ENCODE measurements at regions not wholly inside any gene's neighbourhood (a gene's known extent, or its start where the extent isn't known, plus 50 kb on each side); places are given as distances from the start of the nearest gene placed in this dataset.

DNA sequence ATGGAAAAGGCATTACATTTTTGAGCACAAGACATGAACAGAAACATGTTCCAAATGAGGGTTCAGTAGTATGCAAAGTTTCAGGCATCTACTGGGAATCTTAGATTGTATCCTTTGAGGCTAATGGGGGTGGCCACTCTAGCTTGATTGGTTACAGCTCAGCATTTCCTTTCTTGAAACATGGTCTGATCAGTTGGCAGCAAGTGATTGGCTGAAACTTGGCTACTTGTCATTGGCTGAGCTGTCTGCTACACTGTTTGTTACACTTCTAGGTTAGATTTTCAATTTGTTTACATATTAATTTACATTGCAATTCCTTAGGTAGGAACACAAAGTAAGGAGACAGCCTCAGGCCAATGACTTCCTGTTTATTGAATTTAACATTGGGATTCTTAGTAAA lies 918.0 kb upstream of the SEL1L start:
- H3K4me3 ChIP-seq = no peak overlapping the region
- no peaks in the 10 kb centered on the region for H3K9me3 ChIP-seq
- no peaks in the 10 kb centered on the region for H3K27me3 ChIP-seq
- intact Hi-C loops (cut with DNase I) = no loop called here
- H3K27ac ChIP-seq = no peak overlapping the region
- DNase-seq = no peak
- H3K4me1 ChIP-seq (ENCODE audit: insufficient read depth) = no peaks in the 10 kb centered on the region
- no peaks in the 10 kb centered on the region for H3K36me3 ChIP-seq
- TF ChIP-seq EP300 (IDR thresholded peaks at IDR 0.05) (no peak), CTCF (IDR thresholded peaks at IDR 0.05) (no peak), POLR2A (IDR thresholded peaks at IDR 0.05) (no peak)

GRCh38 chr14:82482345-82482744 lies 948.7 kb upstream of the SEL1L start:
- H3K27ac ChIP-seq = no peak overlapping the region
- H3K4me3 ChIP-seq = no peak overlapping the region
- no peak for DNase-seq
- H3K9me3 ChIP-seq = no peaks in the 10 kb centered on the region
- no peaks in the 10 kb centered on the region for H3K36me3 ChIP-seq
- H3K4me1 ChIP-seq (ENCODE audit: insufficient read depth) = no peaks in the 10 kb centered on the region
- no peaks in the 10 kb centered on the region for H3K27me3 ChIP-seq
- WGBS, 3 donors = 69 to 75% (median 73%) methylated on average over 6 of the region's 6 CpGs
- intact Hi-C loops (cut with DNase I) = no loop called here
- TF ChIP-seq POLR2A (IDR thresholded peaks at IDR 0.05) = no peak
- TF ChIP-seq CTCF (IDR thresholded peaks at IDR 0.05) = no peak
- no peak for TF ChIP-seq EP300 (IDR thresholded peaks at IDR 0.05)

DNA sequence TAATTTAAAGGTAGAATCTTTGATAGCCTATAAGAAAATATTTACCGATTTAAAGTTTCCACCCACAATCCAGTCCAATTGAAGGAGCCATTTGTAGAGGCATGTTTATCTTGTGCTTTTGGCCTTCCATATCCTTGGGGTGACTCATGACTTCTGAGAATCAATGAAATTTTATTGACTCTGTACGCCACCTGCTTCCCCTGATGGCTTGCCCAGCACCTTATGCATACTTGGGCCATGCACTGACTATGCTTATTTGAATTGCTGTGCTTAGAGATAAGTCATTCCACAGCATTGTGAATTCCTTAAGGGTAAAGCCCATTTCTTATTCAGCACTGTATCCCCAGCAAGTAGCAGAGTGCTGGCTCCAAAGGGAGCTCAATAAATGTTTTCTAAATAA lies 954.8 kb upstream of the SEL1L start:
- Histone ChIP-seq H3K36me3 (no peaks in the 10 kb centered on the region), H3K27ac (no peak overlapping the region), H3K4me1 (ENCODE audit: insufficient read depth) (no peaks in the 10 kb centered on the region), H3K9me3 (no peaks in the 10 kb centered on the region), H3K4me3 (no peak overlapping the region), H3K27me3 (no peaks in the 10 kb centered on the region)
- no peak for TF ChIP-seq POLR2A (IDR thresholded peaks at IDR 0.05)
- no peak for TF ChIP-seq CTCF (IDR thresholded peaks at IDR 0.05)
- intact Hi-C loops (cut with DNase I) = no loop called here
- no peak for DNase-seq
- 94 to 96% (median 94%) methylated on average over 2 of the region's 2 CpGs for WGBS, 3 donors

- intact Hi-C loops (cut with DNase I) = no loop called here
- Histone ChIP-seq H3K27me3 (no peaks in the 10 kb centered on the region), H3K36me3 (no peaks in the 10 kb centered on the region), H3K9me3 (no peaks in the 10 kb centered on the region), H3K4me1 (ENCODE audit: insufficient read depth) (no peaks in the 10 kb centered on the region), H3K4me3 (no peak overlapping the region), H3K27ac (no peak overlapping the region)
- TF ChIP-seq EP300 (IDR thresholded peaks at IDR 0.05) = no peak
- 91 to 98% (median 91%) methylated on average over 1 of the region's 1 CpG for WGBS, 3 donors
- no peak for DNase-seq
Observed at GRCh38 chr14:82490397-82490796, 956.7 kb upstream of the SEL1L start.

- H3K9me3 ChIP-seq = no peaks in the 10 kb centered on the region
- H3K27ac ChIP-seq = no peak overlapping the region
- H3K4me3 ChIP-seq = no peak overlapping the region
- 71 to 90% (median 84%) methylated on average over 1 of the region's 1 CpG for WGBS, 3 donors
- no peaks in the 10 kb centered on the region for H3K36me3 ChIP-seq
- no peaks in the 10 kb centered on the region for H3K27me3 ChIP-seq
- no peak for DNase-seq
- intact Hi-C loops (cut with DNase I) = no loop called here
- no peaks in the 10 kb centered on the region for H3K4me1 ChIP-seq (ENCODE audit: insufficient read depth)
- TF ChIP-seq EP300 (IDR thresholded peaks at IDR 0.05) (no peak), CTCF (IDR thresholded peaks at IDR 0.05) (no peak), POLR2A (IDR thresholded peaks at IDR 0.05) (no peak)
Observed at GRCh38 chr14:82492157-82492556, 958.5 kb upstream of the SEL1L start.

All from ovary (tissue), 7 donors.